GM12878 (cell line): ENCODE measurements at regions not wholly inside any gene's neighbourhood (a gene's known extent, or its start where the extent isn't known, plus 50 kb on each side); places are given as distances from the start of the nearest gene placed in this dataset.

Experiments
- ATAC-seq: fragments of 200-7000 bp; cut with Tn5 transposase; 3 replicates; pipeline ENCODE4 v1.9.1; 2020; ENCODE audit warnings: mild to moderate bottlenecking, moderate library complexity
- BruUV-seq: library from RNA; stranded (reverse); fragments of 400-500 nt; replicated peaks from 2 replicates; lab custom pipeline; 2021; lab: Mats Ljungman, UMichigan
- CTCF ChIA-PET: fragments of 300-600 bp; sonication (Branson Sonifier 250); formaldehyde crosslinking; extraction: SDS; loops from one replicate; lab custom pipeline; 2021; ENCODE audit warnings: inconsistent platforms; lab: Yijun Ruan, JAX
- POLR2A ChIA-PET: fragments of 350-600 bp; formaldehyde crosslinking; extraction: SDS; loops from one replicate; lab custom pipeline; 2021; ENCODE audit warnings: inconsistent platforms; lab: Charles Lee
- RAD21 ChIA-PET: fragments of 300-600 bp; sonication (Branson Sonifier 250); formaldehyde crosslinking; loops from one replicate; lab custom pipeline; 2023; ENCODE audit warnings: antibody characterized with exemption; ENCODE audit not compliant: unreplicated experiment; lab: Charles Lee
- SMC1A ChIA-PET: fragments of 300-600 bp; sonication (Branson Sonifier 250); formaldehyde crosslinking; loops from one replicate; lab custom pipeline; 2023; ENCODE audit not compliant: unreplicated experiment, uncharacterized antibody; lab: Charles Lee
- DNase-seq: peaks from one replicate; pipeline ENCODE4 v3.0.0-alpha.2; 2011; ENCODE audit warnings: low read depth, low spot score
- FAIRE-seq: peaks from 3 replicates; lab custom pipeline; 2011; peaks lifted over from hg19 to GRCh38; lab: Jason Lieb, UNC
- H2AFZ ChIP-seq: 2 replicates; pipeline ENCODE4 v1.6.0; 2011; ENCODE audit warnings: low read depth, low read length, control low read depth; ENCODE audit not compliant: control insufficient read depth
- H3K27ac ChIP-seq: 2 replicates; pipeline ENCODE4 v1.5.1; 2011; ENCODE audit warnings: control low read depth; ENCODE audit not compliant: control insufficient read depth, insufficient read depth
- H3K27me3 ChIP-seq, 2 experiments: replicated peaks in 1 of 2; 2 replicates each; pipeline versions ENCODE4 v1.6.0 to v1.6.1; 2011; ENCODE audit warnings: low read length in 1 of 2; ENCODE audit not compliant: control insufficient read depth in 2 of 2, insufficient read depth in 2 of 2
- H3K36me3 ChIP-seq, 2 experiments: 2 replicates each; pipeline ENCODE4 v1.5.1; 2011; ENCODE audit warnings: low read length in 1 of 2; ENCODE audit not compliant: control insufficient read depth in 2 of 2, insufficient read depth in 2 of 2
- H3K4me1 ChIP-seq: 2 replicates; pipeline ENCODE4 v1.6.1; 2011; ENCODE audit warnings: mild to moderate bottlenecking, low read length, moderate library complexity, mixed read lengths; ENCODE audit not compliant: control insufficient read depth, insufficient read depth
- H3K4me2 ChIP-seq: 2 replicates; pipeline ENCODE4 v1.6.0; 2011; ENCODE audit warnings: control low read depth; ENCODE audit not compliant: control insufficient read depth, insufficient read depth
- H3K4me3 ChIP-seq: fragments of 200-600 bp; sonication (generic); 2 replicates; pipeline ENCODE4 v1.5.1; 2016
- H3K79me2 ChIP-seq: 2 replicates; pipeline ENCODE4 v1.6.0; 2011; ENCODE audit warnings: low read length; ENCODE audit not compliant: control insufficient read depth, insufficient read depth
- H3K9ac ChIP-seq: 2 replicates; pipeline ENCODE4 v1.8.0; 2011; ENCODE audit warnings: low read length, control low read depth, mixed read lengths; ENCODE audit not compliant: control insufficient read depth, insufficient read depth
- H3K9me3 ChIP-seq: replicated peaks from 3 replicates; pipeline ENCODE4 v1.5.1; 2011; ENCODE audit warnings: mild to moderate bottlenecking, low read length; ENCODE audit not compliant: control insufficient read depth, insufficient read depth
- H4K20me1 ChIP-seq: 2 replicates; pipeline ENCODE4 v1.6.0; 2011; ENCODE audit not compliant: control insufficient read depth, insufficient read depth
- BMI1 ChIP-seq: fragments of 450-650 bp; IDR thresholded peaks from 2 replicates; pipeline ENCODE4 v1.6.1; 2016; ENCODE audit warnings: mild to moderate bottlenecking, moderate library complexity, borderline replicate concordance
- CBFB ChIP-seq: IDR thresholded peaks from 2 replicates; pipeline ENCODE4 v1.6.1; 2016; ENCODE audit warnings: antibody characterized with exemption, low read depth
- CBX3 ChIP-seq: fragments of 200-600 bp; sonication (generic); IDR thresholded peaks from 2 replicates; pipeline ENCODE4 v1.6.1; 2016; ENCODE audit warnings: low read depth, borderline replicate concordance
- CTCF ChIP-seq, 3 experiments: IDR thresholded peaks in 2 of 3; conservative IDR thresholded peaks in 1 of 3; 2 replicates each; pipeline ENCODE4 v1.5.1; 2011; ENCODE audit warnings: low read depth in 3 of 3, low read length in 3 of 3, mild to moderate bottlenecking in 3 of 3, control low read depth in 2 of 3, moderate library complexity in 2 of 3, inconsistent platforms in 1 of 3, mixed read lengths in 1 of 3; ENCODE audit not compliant: control insufficient read depth in 2 of 3, insufficient read depth in 1 of 3; ENCODE audit errors: extremely low read depth in 1 of 3
- IRF4 ChIP-seq: IDR thresholded peaks from 2 replicates; pipeline ENCODE4 v1.6.1; 2011; ENCODE audit warnings: low read depth, low read length
- NR2C1 ChIP-seq: fragments of 450-650 bp; IDR thresholded peaks from 2 replicates; pipeline ENCODE4 v1.6.1; 2017; ENCODE audit warnings: antibody characterized with exemption, mild to moderate bottlenecking, moderate library complexity
- POLR2AphosphoS2 ChIP-seq: IDR thresholded peaks from 2 replicates; pipeline ENCODE4 v1.6.1; 2011; ENCODE audit warnings: low read depth, mild to moderate bottlenecking, low read length, improper control_type of control experiment, moderate library complexity
- RELB ChIP-seq: fragments of 450-650 bp; IDR thresholded peaks from 2 replicates; pipeline ENCODE4 v1.6.1; 2017; ENCODE audit warnings: low read depth, mild to moderate bottlenecking, moderate library complexity
- ZBTB40 ChIP-seq: fragments of 450-650 bp; IDR thresholded peaks from 2 replicates; pipeline ENCODE4 v1.6.1; 2016; ENCODE audit warnings: mild to moderate bottlenecking, moderate library complexity, borderline replicate concordance
- ZNF207 ChIP-seq: fragments of 450-650 bp; IDR thresholded peaks from 2 replicates; pipeline ENCODE4 v1.6.1; 2014; ENCODE audit warnings: antibody characterized with exemption, mild to moderate bottlenecking, borderline replicate concordance
- WGBS: methylation state at CpG from one replicate; pipeline ENCODE4 v1.1.6; 2016; ENCODE audit warnings: low lambda C conversion rate; ENCODE audit not compliant: insufficient replicate concordance, insufficient coverage; ENCODE audit errors: missing lambda C conversion rate; 5-methylcytosine and 5-hydroxymethylcytosine counted together
- in situ Hi-C: fragments of 300-500 bp; cut with MboI; formaldehyde crosslinking; loops from 9 replicates; pipeline ENCODE4 v1.14.3; 2018; ENCODE audit warnings: mixed read lengths
- intact Hi-C: fragments of 100-400 bp; cut with micrococcal nuclease; formaldehyde crosslinking; loops from one replicate; pipeline ENCODE4 v1.14.2; 2022; ENCODE audit not compliant: unreplicated experiment

- TF ChIP-seq CTCF (IDR thresholded peaks at IDR 0.05 in 2 of 3, conservative IDR thresholded peaks at IDR 0.05 in 1 of 3; ENCODE audit: control insufficient read depth in 2 of 3, extremely low read depth in 1 of 3, insufficient read depth in 1 of 3, low read depth in 3 of 3, low read length in 3 of 3): no peak
- TF ChIP-seq ZNF207: no peak
- TF ChIP-seq CBFB: no peak
- TF ChIP-seq NR2C1: no peak
- no peak for TF ChIP-seq POLR2AphosphoS2
- TF ChIP-seq ZBTB40: no peak
- TF ChIP-seq CBX3: no peak
- no peak for TF ChIP-seq IRF4
These were observed 657.7 kb downstream of the PRR16 start (continued) for GRCh38 chr5:121121786-121122185.

- no peak for TF ChIP-seq RELB
- no peak for TF ChIP-seq BMI1
- TF ChIP-seq, all 136 proteins: peak for 0
- 45% methylated on average over 1 of the region's 1 CpG for WGBS
- SMC1A ChIA-PET: no interaction called here
- Histone ChIP-seq H3K4me3 (no peak overlapping the region), H3K4me1 (no peaks in the 10 kb centered on the region), H3K4me2 (no peak overlapping the region), H3K9ac (no peak overlapping the region), H4K20me1 (no peaks in the 10 kb centered on the region), H3K9me3 (no peaks in the 10 kb centered on the region), H3K79me2 (no peaks in the 10 kb centered on the region), H3K27ac (no peak overlapping the region), H2AFZ (no peak overlapping the region), H3K36me3 (no peaks in the 10 kb centered on the region), H3K27me3 (no peaks in the 10 kb centered on the region)
- POLR2A ChIA-PET: no interaction called here
- in situ Hi-C loops (no loop called here), intact Hi-C loops (no loop called here)
- CTCF ChIA-PET: no interaction called here
- ATAC-seq: no peak
- DNase-seq: no peak
- no TSS peak for BruUV-seq
- RAD21 ChIA-PET: no interaction called here
- FAIRE-seq: no peak
These were observed 674.4 kb downstream of the PRR16 start for GRCh38 chr5:121138495-121138907.
